NCI-H2227 (cell line): ENCODE measurements at regions not wholly inside any gene's neighbourhood (a gene's known extent, or its start where the extent isn't known, plus 50 kb on each side); places are given as distances from the start of the nearest gene placed in this dataset.
"Not testable (repeated sequence)": the region's sequence is repeated elsewhere in the genome, so short reads cannot be mapped to it uniquely, and the experiment has no call there.

ENCODE experiments used
- DNase-seq: peaks from one replicate; lab custom pipeline; 2025; ENCODE audit not compliant: unreplicated experiment; lab: John Stamatoyannopoulos, UW

GRCh38 chr3:95327478-95327877 lies 1264.6 kb downstream of the NSUN3 start:
- DNase-seq, result no peak

DNA sequence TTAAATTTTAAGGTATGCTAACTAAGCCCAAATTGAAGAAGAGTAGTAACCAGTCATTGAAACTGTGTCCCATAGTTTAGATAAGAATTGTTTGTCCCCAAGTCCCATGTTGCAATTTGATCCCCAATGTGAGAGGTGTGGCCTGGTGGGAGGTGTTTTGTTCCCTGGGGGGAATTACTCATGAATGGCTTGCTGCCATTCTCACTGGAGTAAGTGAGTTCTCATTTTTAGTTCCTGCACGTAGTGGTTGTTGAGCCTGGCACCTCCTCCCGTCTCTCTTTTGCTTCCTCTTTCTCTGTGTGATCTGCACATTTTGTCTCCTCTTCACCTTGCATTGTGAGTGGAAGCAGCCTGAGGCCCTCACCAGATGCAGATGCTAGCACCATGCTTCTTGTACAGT lies 1271.0 kb downstream of the NSUN3 start:
- no peak for DNase-seq

DNA sequence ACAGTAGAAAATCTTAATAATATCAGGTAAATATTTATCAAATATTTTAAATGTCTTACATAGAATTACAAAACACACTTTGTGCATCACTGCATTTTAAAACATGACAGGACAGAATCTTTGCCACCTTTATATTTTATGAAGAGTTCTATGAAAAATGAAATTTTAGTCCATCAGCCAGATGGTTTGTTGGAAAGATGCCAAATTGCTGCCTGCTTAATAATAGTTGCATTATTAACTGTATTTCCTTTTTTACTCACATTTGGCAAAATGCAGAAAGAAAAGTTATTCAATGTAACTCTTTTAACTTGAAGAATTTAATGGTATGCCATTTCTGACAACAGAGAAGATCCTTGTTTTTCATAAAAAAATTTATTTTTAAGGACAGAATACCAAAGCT lies 1271.6 kb downstream of the NSUN3 start:
- DNase-seq, result no peak

DNA sequence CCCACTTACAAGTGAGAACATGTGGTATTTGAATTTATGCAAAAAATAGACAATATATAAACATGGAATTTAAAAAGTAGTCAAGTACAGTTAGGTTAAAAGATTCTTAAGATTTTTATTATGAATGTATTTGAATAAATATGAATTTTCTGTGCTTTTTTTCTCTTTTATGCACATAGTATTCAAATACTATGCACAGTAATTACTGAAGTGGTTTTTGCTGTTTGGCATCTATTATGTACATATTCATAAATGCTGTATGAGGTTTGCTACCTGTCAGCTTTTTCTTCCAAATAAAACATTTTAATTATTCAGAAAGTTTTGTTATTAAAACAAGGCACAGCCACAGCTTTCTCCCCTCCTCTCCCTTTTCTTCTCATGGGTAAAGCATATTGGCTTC lies 1272.7 kb downstream of the NSUN3 start:
- no peak for DNase-seq

DNA sequence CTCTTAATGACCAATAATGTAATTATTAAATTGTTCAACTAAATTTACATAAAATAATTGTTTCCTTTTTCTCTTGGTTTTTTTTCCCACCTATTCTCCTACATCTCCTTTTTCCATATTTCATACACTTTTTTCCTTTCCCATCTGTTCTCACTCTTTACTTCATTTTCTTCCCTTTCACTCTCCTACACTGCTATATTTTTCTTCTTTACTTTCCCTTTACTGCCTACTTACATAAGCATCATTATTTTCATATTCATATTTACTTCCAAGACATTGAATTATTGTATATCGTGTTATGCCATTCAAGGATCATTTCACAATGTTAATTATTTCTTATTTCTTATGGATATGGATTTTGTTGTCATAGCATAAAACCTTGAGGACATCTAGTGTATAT lies 1275.6 kb downstream of the NSUN3 start:
- DNase-seq, result no peak

DNA sequence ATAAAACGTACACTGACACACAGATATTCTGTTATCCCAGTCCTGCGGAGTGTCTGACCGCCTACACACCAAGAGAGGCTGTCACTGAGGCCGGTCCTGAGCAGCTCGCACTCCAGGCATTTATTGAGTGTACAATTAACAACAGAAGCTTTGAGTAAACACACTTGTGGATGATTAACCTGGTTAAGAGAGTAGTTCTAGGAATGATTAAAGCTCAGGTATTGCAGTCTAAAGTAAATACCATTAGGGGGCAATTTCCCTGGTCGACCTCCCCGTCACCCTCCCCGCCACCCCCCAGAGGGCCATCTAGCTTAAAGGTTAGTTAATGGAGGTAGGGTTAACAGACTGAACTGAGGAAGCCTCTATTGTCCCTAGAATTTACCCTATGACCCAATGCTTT lies 1278.5 kb downstream of the NSUN3 start:
- DNase-seq, result no peak

- DNase-seq, result no peak
Observed at GRCh38 chr3:95343228-95343627, 1280.4 kb downstream of the NSUN3 start.

GRCh38 chr3:95343767-95344166 lies 1280.9 kb downstream of the NSUN3 start:
- no peak for DNase-seq

DNA sequence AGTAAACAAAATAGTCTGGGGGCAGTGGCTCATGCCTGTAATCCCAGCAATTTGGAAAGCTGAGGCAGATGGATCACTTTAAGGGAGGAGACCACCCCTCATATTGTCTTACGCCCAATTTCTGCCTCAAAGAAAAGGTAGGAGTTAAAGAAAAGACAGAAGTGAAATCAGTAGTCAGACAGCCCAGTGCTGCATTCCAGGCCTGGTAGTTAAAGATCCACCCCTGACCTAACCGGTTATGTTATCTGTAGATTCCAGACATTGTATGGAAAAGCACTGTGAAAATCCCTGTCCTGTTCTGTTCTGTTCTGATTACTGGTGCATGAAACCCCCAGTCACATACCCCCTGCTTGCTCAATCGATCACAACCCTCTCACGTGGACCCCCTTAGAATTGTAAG lies 1285.1 kb downstream of the NSUN3 start:
- not testable (repeated sequence) for DNase-seq

- DNase-seq, result no peak
Observed at GRCh38 chr3:95348879-95349278, 1286.0 kb downstream of the NSUN3 start.

- no peak for DNase-seq
Observed at GRCh38 chr3:95350049-95350448, 1287.2 kb downstream of the NSUN3 start.

- DNase-seq, result no peak
Observed at GRCh38 chr3:95351158-95351557, 1288.3 kb downstream of the NSUN3 start.

GRCh38 chr3:95352471-95352870 lies 1289.6 kb downstream of the NSUN3 start:
- DNase-seq, result no peak

DNA sequence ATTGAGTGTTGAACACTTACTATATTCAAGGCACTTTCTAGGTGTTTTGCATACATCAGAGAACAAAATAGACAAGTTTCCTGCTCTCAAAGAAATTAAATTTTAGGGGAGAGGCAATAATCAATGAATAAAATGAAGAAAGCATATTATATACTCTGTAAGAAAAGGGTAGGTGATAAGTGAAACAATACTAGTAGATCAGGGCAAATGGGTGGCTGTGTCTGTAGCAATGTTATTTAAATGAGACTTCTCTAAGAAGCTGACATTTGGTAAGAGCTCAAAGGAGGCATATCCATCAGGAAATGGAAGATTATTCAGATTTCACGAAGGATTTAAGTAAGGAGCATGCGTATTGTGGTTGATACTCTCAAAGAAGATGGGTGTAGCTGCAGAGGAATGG lies 1291.6 kb downstream of the NSUN3 start:
- DNase-seq, result no peak

DNA sequence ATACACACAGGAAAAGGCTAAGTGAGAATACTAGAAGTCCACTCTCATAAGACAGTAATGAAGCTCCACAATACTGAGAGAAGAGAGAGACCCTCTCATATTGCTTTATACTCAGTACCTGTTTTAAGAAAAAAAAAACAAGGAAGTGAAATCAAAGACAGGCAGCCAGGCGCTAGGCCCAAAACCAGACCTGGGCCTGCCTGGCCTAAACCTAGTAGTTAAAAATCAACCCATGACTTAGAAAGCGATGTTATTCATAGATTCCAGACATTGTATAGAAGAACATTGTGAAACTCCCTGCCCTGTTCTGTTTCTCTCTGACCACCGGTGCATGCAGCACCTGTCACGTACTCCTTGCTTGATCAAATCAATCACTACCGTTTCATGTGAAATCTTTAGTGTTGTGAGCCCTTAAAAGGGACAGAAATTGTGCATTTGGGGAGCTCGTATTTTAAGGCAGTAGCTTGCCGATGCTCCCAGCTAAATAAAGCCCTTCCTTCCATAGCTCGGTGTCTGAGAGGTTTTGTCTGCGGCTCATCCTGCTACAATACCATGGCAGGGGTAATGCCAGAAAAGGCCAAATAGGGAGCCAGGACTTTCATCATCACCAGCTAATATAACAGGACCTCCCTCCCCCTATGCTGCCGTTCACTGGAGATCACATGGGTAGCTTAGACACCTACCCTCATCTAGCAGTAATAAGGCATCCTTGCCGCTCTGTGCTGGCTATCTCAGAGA lies 1294.1 kb downstream of the NSUN3 start:
- DNase-seq, result no peak

- no peak for DNase-seq
Observed at GRCh38 chr3:95387242-95388021, 1324.6 kb downstream of the NSUN3 start.

GRCh38 chr3:95389725-95390313 lies 1327.0 kb downstream of the NSUN3 start:
- DNase-seq, result no peak

DNA sequence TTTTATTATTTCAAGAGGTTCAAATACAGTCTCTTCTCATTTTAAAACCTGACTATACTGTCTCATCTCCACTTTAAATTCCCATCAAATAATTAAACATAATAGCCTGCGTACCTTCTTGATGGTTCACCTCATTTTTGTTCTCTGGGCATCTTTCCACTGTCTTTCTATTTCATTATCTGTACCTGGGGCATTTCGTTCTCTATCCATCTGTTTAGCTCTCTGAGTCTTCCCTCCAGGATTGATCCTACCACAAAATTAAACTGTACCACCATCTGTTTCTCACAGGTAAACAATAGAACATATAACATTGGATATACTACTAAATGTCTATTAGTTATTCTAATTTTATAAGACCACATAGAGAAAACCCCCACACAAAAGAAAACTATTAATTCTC lies 1331.4 kb downstream of the NSUN3 start:
- no peak for DNase-seq

DNA sequence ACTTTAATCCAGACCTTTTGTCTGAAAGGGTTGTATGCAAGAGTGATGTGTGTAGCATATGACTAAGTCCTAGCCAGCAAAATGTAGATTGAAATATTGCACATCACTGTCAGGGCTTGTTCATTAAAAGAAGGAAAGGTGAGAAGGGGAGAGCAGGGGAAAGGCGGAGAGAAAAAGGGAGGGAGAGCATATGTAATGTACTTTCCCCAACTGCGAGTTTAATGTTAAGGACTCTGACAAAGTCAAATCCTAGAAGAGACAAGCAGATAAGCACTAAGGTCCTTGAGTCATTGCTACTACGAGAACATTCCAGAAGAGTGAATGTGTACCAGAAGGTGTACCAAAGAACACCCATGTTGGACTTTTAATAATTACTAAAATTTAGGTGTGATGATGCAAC lies 1336.7 kb downstream of the NSUN3 start:
- no peak for DNase-seq

DNA sequence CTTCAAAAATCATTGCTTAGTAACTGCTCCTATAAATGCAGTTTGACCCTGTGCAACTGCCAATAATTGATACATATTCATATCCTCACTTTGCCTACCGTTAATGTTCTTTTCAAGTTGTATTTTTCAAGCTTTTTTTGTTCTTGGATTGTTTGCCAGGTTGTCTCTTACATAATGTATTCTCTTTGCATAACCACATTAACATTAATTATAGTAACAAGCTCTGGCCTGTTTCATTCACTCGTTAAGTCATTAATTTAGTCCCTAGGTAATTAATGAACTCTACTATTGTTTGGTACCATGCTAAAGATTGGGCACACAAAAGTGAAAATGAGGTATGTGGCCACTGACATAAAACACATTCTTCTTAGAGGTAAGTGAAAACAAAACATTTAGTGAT lies 1338.8 kb downstream of the NSUN3 start:
- DNase-seq, result no peak

- no peak for DNase-seq
Observed at GRCh38 chr3:95407709-95408463, 1345.0 kb downstream of the NSUN3 start.

GRCh38 chr3:95408464-95408862 lies 1345.6 kb downstream of the NSUN3 start:
- DNase-seq, result no peak
